ENCODE measurements at regions not wholly inside any gene's neighbourhood (a gene's known extent, or its start where the extent isn't known, plus 50 kb on each side); places are given as distances from the start of the nearest gene placed in this dataset.
"Not testable (repeated sequence)": the region's sequence is repeated elsewhere in the genome, so short reads cannot be mapped to it uniquely, and the experiment has no call there.

DNA sequence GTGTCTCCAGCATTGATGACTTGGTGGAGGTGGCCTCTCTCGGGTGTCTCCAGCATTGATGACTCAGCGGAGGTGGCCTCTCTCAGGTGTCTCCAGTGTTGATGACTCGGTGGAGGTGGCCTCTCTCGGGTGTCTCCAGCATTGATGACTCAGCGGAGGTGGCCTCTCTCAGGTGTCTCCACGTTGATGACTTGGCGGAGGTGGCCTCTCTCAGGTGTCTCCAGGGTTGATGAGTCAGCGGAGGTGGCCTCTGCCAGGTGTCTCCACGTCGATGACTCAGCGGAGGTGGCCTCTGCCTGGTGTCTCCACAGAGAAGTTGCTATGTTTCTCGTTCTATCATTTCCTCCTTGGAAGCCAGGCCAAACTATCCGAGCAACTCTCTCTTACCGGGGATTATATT lies 87.7 kb downstream of the ASMT start:
- H3K9me3 ChIP-seq (ENCODE audit: low read length); H3K27ac ChIP-seq (ENCODE audit: extremely low read length, insufficient read depth, low read length); ATAC-seq; DNase-seq (ENCODE audit: low spot score); H2AFZ ChIP-seq (ENCODE audit: low read length); POLR2A ChIA-PET; H3K4me3 ChIP-seq (replicated peaks in 1 of 3; ENCODE audit: insufficient read depth in 1 of 3, low read depth in 2 of 3, low read length in 3 of 3); intact Hi-C loops (cut with micrococcal nuclease; ENCODE audit: unreplicated experiment); H3K9ac ChIP-seq (ENCODE audit: insufficient read depth, low read depth, low read length); BruUV-seq (replicated peaks); H4K20me1 ChIP-seq (ENCODE audit: insufficient read depth, low read length); H3K27me3 ChIP-seq (ENCODE audit: control insufficient read depth in 1 of 2, insufficient read depth in 2 of 2, low read length in 2 of 2); FAIRE-seq; H3K79me2 ChIP-seq (ENCODE audit: insufficient read depth, low read length); CTCF ChIA-PET (ENCODE audit: low intra/inter-chr PET ratio, low total read pairs); H3K4me2 ChIP-seq (ENCODE audit: low read depth, low read length); in situ Hi-C loops (cut with HindIII; ENCODE audit: extremely low pct_ligation_motif_present, low pct_unique_long_range_greater_than_20kb); H3K4me1 ChIP-seq (ENCODE audit: insufficient read depth, low read length); H3K36me3 ChIP-seq (replicated peaks in 1 of 2; ENCODE audit: control insufficient read depth in 1 of 2, insufficient read depth in 2 of 2, low read length in 2 of 2): not testable (repeated sequence)
- WGBS (ENCODE audit: low lambda C conversion rate) = 38% methylated on average over 6 of the region's 14 CpGs

DNA sequence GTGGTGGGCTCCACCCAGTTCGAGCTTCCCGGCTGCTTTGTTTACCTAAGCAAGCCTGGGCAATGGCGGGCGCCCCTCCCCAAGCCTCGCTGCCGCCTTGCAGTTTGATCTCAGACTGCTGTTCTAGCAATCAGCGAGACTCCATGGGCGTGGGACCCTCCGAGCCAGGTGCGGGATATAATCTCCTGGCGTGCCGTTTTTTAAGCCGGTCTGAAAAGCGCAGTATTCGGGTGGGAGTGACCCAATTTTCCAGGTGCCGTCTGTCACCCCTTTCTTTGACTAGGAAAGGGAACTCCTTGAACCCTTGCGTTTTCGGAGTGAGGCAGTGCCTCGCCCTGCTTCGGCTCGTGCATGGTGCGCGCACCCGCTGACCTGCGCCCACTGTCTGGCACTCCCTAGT lies 94.4 kb downstream of the ASMT start:
- POLR2A ChIA-PET; DNase-seq (ENCODE audit: low spot score); H3K4me2 ChIP-seq (ENCODE audit: low read depth, low read length); in situ Hi-C loops (cut with HindIII; ENCODE audit: extremely low pct_ligation_motif_present, low pct_unique_long_range_greater_than_20kb); H3K27ac ChIP-seq (ENCODE audit: extremely low read length, insufficient read depth, low read length); CTCF ChIA-PET (ENCODE audit: low intra/inter-chr PET ratio, low total read pairs); FAIRE-seq; H4K20me1 ChIP-seq (ENCODE audit: insufficient read depth, low read length); H2AFZ ChIP-seq (ENCODE audit: low read length); H3K4me3 ChIP-seq (replicated peaks in 1 of 3; ENCODE audit: insufficient read depth in 1 of 3, low read depth in 2 of 3, low read length in 3 of 3); H3K4me1 ChIP-seq (ENCODE audit: insufficient read depth, low read length); intact Hi-C loops (cut with micrococcal nuclease; ENCODE audit: unreplicated experiment); ATAC-seq; H3K36me3 ChIP-seq (replicated peaks in 1 of 2; ENCODE audit: control insufficient read depth in 1 of 2, insufficient read depth in 2 of 2, low read length in 2 of 2); H3K9ac ChIP-seq (ENCODE audit: insufficient read depth, low read depth, low read length); H3K9me3 ChIP-seq (ENCODE audit: low read length); BruUV-seq (replicated peaks); H3K27me3 ChIP-seq (ENCODE audit: control insufficient read depth in 1 of 2, insufficient read depth in 2 of 2, low read length in 2 of 2); H3K79me2 ChIP-seq (ENCODE audit: insufficient read depth, low read length): not testable (repeated sequence)
- WGBS (ENCODE audit: low lambda C conversion rate) = 86% methylated on average over 14 of the region's 25 CpGs

DNA sequence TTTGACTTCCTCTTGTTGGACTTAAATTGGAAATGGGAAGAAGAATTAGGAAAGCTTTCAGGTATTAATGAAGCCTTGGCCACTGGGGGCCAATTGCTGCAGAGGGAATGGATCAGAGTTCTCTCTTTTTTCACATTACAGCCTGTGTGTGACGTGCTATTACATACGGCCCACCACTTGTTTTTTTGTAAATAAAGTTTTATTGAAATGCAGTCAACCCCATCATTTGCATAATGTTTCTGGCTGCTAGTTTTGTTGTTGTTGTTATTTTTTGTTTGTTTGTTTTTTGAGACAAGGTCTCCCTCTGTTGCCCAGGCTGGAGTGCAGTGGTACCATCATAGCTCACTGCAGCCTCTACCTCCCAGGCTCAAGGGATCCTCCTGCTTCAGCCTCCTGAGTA lies 98.4 kb downstream of the ASMT start:
- Histone ChIP-seq H2AFZ (ENCODE audit: low read length) (no peak overlapping the region), H3K27ac (ENCODE audit: extremely low read length, insufficient read depth, low read length) (no peak overlapping the region), H3K4me2 (ENCODE audit: low read depth, low read length) (no peak overlapping the region), H3K9ac (ENCODE audit: insufficient read depth, low read depth, low read length) (no peak overlapping the region), H3K4me1 (ENCODE audit: insufficient read depth, low read length) (no peaks in the 10 kb centered on the region), H3K27me3 (ENCODE audit: control insufficient read depth in 1 of 2, insufficient read depth in 2 of 2, low read length in 2 of 2) (no peaks in the 10 kb centered on the region), H3K79me2 (ENCODE audit: insufficient read depth, low read length) (no peaks in the 10 kb centered on the region), H3K4me3 (replicated peaks in 1 of 3; ENCODE audit: insufficient read depth in 1 of 3, low read depth in 2 of 3, low read length in 3 of 3) (no peak overlapping the region), H4K20me1 (ENCODE audit: insufficient read depth, low read length) (no peaks in the 10 kb centered on the region), H3K9me3 (ENCODE audit: low read length) (no peaks in the 10 kb centered on the region), H3K36me3 (replicated peaks in 1 of 2; ENCODE audit: control insufficient read depth in 1 of 2, insufficient read depth in 2 of 2, low read length in 2 of 2) (no peaks in the 10 kb centered on the region)
- 38% methylated on average over 2 of the region's 2 CpGs for WGBS (ENCODE audit: low lambda C conversion rate)
- in situ Hi-C loops (cut with HindIII; ENCODE audit: extremely low pct_ligation_motif_present, low pct_unique_long_range_greater_than_20kb) = no loop called here
- ATAC-seq (no peak), DNase-seq (ENCODE audit: low spot score) (no peak), FAIRE-seq (no peak)
- ChIA-PET POLR2A (no interaction called here), CTCF (ENCODE audit: low intra/inter-chr PET ratio, low total read pairs) (no interaction called here)
- BruUV-seq (replicated peaks) = no TSS peak
- intact Hi-C loops (cut with micrococcal nuclease; ENCODE audit: unreplicated experiment) = no loop called here
- TF ChIP-seq, protein P1, sequence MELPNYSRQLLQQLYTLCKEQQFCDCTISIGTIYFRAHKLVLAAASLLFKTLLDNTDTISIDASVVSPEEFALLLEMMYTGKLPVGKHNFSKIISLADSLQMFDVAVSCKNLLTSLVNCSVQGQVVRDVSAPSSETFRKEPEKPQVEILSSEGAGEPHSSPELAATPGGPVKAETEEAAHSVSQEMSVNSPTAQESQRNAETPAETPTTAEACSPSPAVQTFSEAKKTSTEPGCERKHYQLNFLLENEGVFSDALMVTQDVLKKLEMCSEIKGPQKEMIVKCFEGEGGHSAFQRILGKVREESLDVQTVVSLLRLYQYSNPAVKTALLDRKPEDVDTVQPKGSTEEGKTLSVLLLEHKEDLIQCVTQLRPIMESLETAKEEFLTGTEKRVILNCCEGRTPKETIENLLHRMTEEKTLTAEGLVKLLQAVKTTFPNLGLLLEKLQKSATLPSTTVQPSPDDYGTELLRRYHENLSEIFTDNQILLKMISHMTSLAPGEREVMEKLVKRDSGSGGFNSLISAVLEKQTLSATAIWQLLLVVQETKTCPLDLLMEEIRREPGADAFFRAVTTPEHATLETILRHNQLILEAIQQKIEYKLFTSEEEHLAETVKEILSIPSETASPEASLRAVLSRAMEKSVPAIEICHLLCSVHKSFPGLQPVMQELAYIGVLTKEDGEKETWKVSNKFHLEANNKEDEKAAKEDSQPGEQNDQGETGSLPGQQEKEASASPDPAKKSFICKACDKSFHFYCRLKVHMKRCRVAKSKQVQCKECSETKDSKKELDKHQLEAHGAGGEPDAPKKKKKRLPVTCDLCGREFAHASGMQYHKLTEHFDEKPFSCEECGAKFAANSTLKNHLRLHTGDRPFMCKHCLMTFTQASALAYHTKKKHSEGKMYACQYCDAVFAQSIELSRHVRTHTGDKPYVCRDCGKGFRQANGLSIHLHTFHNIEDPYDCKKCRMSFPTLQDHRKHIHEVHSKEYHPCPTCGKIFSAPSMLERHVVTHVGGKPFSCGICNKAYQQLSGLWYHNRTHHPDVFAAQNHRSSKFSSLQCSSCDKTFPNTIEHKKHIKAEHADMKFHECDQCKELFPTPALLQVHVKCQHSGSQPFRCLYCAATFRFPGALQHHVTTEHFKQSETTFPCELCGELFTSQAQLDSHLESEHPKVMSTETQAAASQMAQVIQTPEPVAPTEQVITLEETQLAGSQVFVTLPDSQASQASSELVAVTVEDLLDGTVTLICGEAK (IDR thresholded peaks at IDR 0.05) = peak; percentile 45
- TF ChIP-seq, protein P1 (CRISPR knock-in tag; IDR thresholded peaks at IDR 0.05) = no peak

Data from HepG2 (cell line).